Transverse colon (tissue), 4 donors: ENCODE measurements at regions not wholly inside any gene's neighbourhood (a gene's known extent, or its start where the extent isn't known, plus 50 kb on each side); places are given as distances from the start of the nearest gene placed in this dataset.

ENCODE experiments used
- EP300 ChIP-seq: sonication (generic); formaldehyde crosslinking; IDR thresholded peaks from one replicate; pipeline ENCODE4 v1.6.1; 2017; ENCODE audit warnings: antibody characterized with exemption, low read depth
- POLR2AphosphoS5 ChIP-seq, 3 donors: sonication (generic); formaldehyde crosslinking; IDR thresholded peaks; one replicate each; pipeline ENCODE4 v1.6.1; 2016; ENCODE audit warnings: antibody characterized with exemption in 3 of 3
- TF ChIP-seq, protein P1 (sequence below), 5 experiments: fragments of 200-600 bp in 3 of 5; fragments of 450-650 bp in 2 of 5; sonication (generic) in 3 of 5; IDR thresholded peaks; 1 replicate in 2 of 5; 2 replicates in 3 of 5; pipeline ENCODE4 v1.5.1; 2016 to 2017; ENCODE audit warnings: antibody characterized with exemption in 5 of 5, inconsistent platforms in 3 of 5, mild to moderate bottlenecking in 2 of 5, moderate library complexity in 1 of 5

DNA sequence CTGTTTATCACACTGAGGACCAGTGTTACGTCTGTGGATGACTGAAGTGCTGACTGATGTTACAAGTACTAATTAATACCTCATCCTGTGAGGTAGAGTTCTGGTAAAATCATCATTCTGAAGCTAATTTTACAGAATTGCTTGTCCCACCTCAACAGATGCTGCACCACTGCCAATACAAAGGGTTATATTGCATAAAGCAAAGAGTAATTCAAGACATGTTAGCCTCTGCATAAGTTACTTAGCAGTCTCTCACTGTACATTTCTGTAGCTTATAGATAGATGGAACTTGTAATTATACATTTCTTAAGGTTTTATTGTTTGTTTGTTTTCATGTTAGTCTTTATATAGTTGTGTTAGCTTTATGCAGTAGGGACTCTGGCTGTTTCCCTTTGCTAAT, 513.6 kb downstream of the ANXA1 start:
- TF ChIP-seq EP300 (no peak), POLR2AphosphoS5 (IDR thresholded peaks at IDR 0.05) (no peak)
- TF ChIP-seq, protein P1, sequence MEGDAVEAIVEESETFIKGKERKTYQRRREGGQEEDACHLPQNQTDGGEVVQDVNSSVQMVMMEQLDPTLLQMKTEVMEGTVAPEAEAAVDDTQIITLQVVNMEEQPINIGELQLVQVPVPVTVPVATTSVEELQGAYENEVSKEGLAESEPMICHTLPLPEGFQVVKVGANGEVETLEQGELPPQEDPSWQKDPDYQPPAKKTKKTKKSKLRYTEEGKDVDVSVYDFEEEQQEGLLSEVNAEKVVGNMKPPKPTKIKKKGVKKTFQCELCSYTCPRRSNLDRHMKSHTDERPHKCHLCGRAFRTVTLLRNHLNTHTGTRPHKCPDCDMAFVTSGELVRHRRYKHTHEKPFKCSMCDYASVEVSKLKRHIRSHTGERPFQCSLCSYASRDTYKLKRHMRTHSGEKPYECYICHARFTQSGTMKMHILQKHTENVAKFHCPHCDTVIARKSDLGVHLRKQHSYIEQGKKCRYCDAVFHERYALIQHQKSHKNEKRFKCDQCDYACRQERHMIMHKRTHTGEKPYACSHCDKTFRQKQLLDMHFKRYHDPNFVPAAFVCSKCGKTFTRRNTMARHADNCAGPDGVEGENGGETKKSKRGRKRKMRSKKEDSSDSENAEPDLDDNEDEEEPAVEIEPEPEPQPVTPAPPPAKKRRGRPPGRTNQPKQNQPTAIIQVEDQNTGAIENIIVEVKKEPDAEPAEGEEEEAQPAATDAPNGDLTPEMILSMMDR (IDR thresholded peaks at IDR 0.05), result no peak
